Liver (tissue), 8 donors: ENCODE measurements at regions not wholly inside any gene's neighbourhood (a gene's known extent, or its start where the extent isn't known, plus 50 kb on each side); places are given as distances from the start of the nearest gene placed in this dataset.

Experiments
- DNase-seq: peaks from one replicate; pipeline ENCODE4 v3.0.0-alpha.2; 2017; ENCODE audit warnings: low spot score
- H3K27ac ChIP-seq, 2 donors: one replicate each; pipeline ENCODE4 v1.7.0; 2013; ENCODE audit warnings: inconsistent platforms in 2 of 2, low read length in 2 of 2, control low read depth in 1 of 2, low read depth in 1 of 2, mild to moderate bottlenecking in 1 of 2
- H3K27me3 ChIP-seq, 4 donors: one replicate each; pipeline versions ENCODE4 v1.6.1 to v1.7.0; 2013; ENCODE audit warnings: low read length in 3 of 4, inconsistent platforms in 1 of 4, mild to moderate bottlenecking in 1 of 4, moderate library complexity in 1 of 4; ENCODE audit not compliant: control insufficient read depth in 4 of 4, insufficient read depth in 4 of 4
- H3K36me3 ChIP-seq, 4 donors: one replicate each; pipeline versions ENCODE4 v1.6.1 to v1.7.0; 2013; ENCODE audit warnings: low read length in 3 of 4, mild to moderate bottlenecking in 3 of 4, low read depth in 1 of 4, moderate library complexity in 1 of 4; ENCODE audit not compliant: control insufficient read depth in 4 of 4, insufficient read depth in 3 of 4
- H3K4me1 ChIP-seq, 4 donors: one replicate each; pipeline versions ENCODE4 v1.6.1 to v1.7.0; 2013; ENCODE audit warnings: low read length in 3 of 4, mild to moderate bottlenecking in 3 of 4, moderate library complexity in 1 of 4; ENCODE audit not compliant: control insufficient read depth in 4 of 4, insufficient read depth in 4 of 4
- H3K4me3 ChIP-seq, 3 donors: one replicate each; pipeline versions ENCODE4 v1.6.1 to v1.7.0; 2013; ENCODE audit warnings: low read length in 3 of 3, control low read depth in 1 of 3, low read depth in 1 of 3, mild to moderate bottlenecking in 1 of 3
- H3K9ac ChIP-seq, 2 donors: one replicate each; pipeline ENCODE4 v1.7.0; 2013; ENCODE audit warnings: low read length in 2 of 2, mild to moderate bottlenecking in 2 of 2, moderate library complexity in 2 of 2, control low read depth in 1 of 2, low read depth in 1 of 2
- H3K9me3 ChIP-seq, 4 donors: one replicate each; pipeline versions ENCODE4 v1.6.1 to v1.7.0; 2013; ENCODE audit warnings: low read length in 3 of 4; ENCODE audit not compliant: control insufficient read depth in 4 of 4
- EGR1 ChIP-seq, 2 donors: IDR thresholded peaks; 2 replicates each; pipeline ENCODE4 v1.6.1; 2016 to 2018; ENCODE audit warnings: antibody characterized with exemption in 2 of 2, low read depth in 2 of 2
- FOXA1 ChIP-seq: IDR thresholded peaks from 2 replicates; pipeline ENCODE4 v1.6.1; 2016; ENCODE audit warnings: antibody characterized with exemption
- FOXA2 ChIP-seq: IDR thresholded peaks from 2 replicates; pipeline ENCODE4 v1.6.1; 2016; ENCODE audit warnings: antibody characterized with exemption
- GABPA ChIP-seq, 2 donors: IDR thresholded peaks in 1 of 2; conservative IDR thresholded peaks in 1 of 2; 2 replicates each; pipeline ENCODE4 v1.6.1; 2016; ENCODE audit warnings: antibody characterized with exemption in 2 of 2, mild to moderate bottlenecking in 1 of 2, moderate library complexity in 1 of 2
- HNF4A ChIP-seq, 2 donors: conservative IDR thresholded peaks; 2 replicates each; pipeline ENCODE4 v1.6.1; 2016; ENCODE audit warnings: antibody characterized with exemption in 2 of 2, mild to moderate bottlenecking in 2 of 2
- HNF4G ChIP-seq: IDR thresholded peaks from 2 replicates; pipeline ENCODE4 v1.6.1; 2016; ENCODE audit warnings: antibody characterized with exemption
- JUND ChIP-seq, 2 donors: IDR thresholded peaks; 2 replicates each; pipeline ENCODE4 v1.6.1; 2016; ENCODE audit warnings: antibody characterized with exemption in 2 of 2
- NR2F2 ChIP-seq: IDR thresholded peaks from 2 replicates; pipeline ENCODE4 v1.6.1; 2016; ENCODE audit warnings: antibody characterized with exemption
- RAD21 ChIP-seq, 2 donors: IDR thresholded peaks; 2 replicates each; pipeline ENCODE4 v1.6.1; 2016; ENCODE audit warnings: antibody characterized with exemption in 2 of 2, mild to moderate bottlenecking in 2 of 2
- RXRA ChIP-seq, 2 donors: IDR thresholded peaks; 2 replicates each; pipeline ENCODE4 v1.6.1; 2017 to 2018; ENCODE audit warnings: antibody characterized with exemption in 2 of 2, mild to moderate bottlenecking in 1 of 2
- SP1 ChIP-seq: IDR thresholded peaks from 2 replicates; pipeline ENCODE4 v1.6.1; 2018; ENCODE audit warnings: antibody characterized with exemption, mild to moderate bottlenecking
- TAF1 ChIP-seq: conservative IDR thresholded peaks from 2 replicates; pipeline ENCODE4 v1.6.1; 2016; ENCODE audit warnings: antibody characterized with exemption, mild to moderate bottlenecking
- YY1 ChIP-seq: IDR thresholded peaks from 2 replicates; pipeline ENCODE4 v1.6.1; 2016; ENCODE audit warnings: antibody characterized with exemption, mild to moderate bottlenecking
- WGBS: extraction: QIAGEN DNeasy Blood & Tissue Kit; methylation state at CpG from one replicate; pipeline ENCODE4 v1.1.7; 2013; 5-methylcytosine and 5-hydroxymethylcytosine counted together
- TF ChIP-seq, protein P1 (sequence below): IDR thresholded peaks from 2 replicates; pipeline ENCODE4 v1.6.1; 2016; ENCODE audit warnings: antibody characterized with exemption
- TF ChIP-seq, protein P2 (sequence below): fragments of 150-350 bp; IDR thresholded peaks from 2 replicates; pipeline ENCODE4 v1.5.1; 2017; ENCODE audit warnings: improper control_type of control experiment, low read depth, low read length; ENCODE audit not compliant: missing input control
- TF ChIP-seq, protein P3 (sequence below): IDR thresholded peaks from 2 replicates; pipeline ENCODE4 v1.6.1; 2016; ENCODE audit warnings: antibody characterized with exemption
- TF ChIP-seq, protein P4 (sequence below): IDR thresholded peaks from 2 replicates; pipeline ENCODE4 v1.6.1; 2016; ENCODE audit warnings: antibody characterized with exemption, mild to moderate bottlenecking
- donor health status: healthy.
- donor health status: healthy.
- donor health status: healthy.
- donor health status: healthy.
- donor health status: healthy.

DNA sequence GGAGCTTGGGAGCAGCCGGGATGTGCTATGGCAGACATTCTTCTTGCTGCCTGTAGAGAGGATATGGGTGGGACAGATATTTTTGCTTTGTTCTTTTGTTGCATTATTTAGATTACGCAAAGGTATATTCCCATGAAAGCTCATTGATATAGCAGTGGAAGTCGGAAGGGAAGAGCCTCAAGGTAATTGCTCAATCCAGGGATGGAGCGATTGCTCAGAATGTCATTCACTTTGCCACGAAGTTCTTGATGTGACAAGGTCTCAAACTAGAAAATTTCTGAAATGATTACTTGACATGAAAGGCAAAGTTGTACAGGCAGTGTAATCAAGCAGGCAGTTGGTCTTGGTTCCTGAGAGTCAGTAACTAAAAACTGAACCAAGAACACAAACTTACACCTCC is 615.6 kb upstream of the CDH4 start (continued):
- TF ChIP-seq, protein P1, sequence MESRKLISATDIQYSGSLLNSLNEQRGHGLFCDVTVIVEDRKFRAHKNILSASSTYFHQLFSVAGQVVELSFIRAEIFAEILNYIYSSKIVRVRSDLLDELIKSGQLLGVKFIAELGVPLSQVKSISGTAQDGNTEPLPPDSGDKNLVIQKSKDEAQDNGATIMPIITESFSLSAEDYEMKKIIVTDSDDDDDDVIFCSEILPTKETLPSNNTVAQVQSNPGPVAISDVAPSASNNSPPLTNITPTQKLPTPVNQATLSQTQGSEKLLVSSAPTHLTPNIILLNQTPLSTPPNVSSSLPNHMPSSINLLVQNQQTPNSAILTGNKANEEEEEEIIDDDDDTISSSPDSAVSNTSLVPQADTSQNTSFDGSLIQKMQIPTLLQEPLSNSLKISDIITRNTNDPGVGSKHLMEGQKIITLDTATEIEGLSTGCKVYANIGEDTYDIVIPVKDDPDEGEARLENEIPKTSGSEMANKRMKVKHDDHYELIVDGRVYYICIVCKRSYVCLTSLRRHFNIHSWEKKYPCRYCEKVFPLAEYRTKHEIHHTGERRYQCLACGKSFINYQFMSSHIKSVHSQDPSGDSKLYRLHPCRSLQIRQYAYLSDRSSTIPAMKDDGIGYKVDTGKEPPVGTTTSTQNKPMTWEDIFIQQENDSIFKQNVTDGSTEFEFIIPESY: no peak
- TF ChIP-seq, protein P2, sequence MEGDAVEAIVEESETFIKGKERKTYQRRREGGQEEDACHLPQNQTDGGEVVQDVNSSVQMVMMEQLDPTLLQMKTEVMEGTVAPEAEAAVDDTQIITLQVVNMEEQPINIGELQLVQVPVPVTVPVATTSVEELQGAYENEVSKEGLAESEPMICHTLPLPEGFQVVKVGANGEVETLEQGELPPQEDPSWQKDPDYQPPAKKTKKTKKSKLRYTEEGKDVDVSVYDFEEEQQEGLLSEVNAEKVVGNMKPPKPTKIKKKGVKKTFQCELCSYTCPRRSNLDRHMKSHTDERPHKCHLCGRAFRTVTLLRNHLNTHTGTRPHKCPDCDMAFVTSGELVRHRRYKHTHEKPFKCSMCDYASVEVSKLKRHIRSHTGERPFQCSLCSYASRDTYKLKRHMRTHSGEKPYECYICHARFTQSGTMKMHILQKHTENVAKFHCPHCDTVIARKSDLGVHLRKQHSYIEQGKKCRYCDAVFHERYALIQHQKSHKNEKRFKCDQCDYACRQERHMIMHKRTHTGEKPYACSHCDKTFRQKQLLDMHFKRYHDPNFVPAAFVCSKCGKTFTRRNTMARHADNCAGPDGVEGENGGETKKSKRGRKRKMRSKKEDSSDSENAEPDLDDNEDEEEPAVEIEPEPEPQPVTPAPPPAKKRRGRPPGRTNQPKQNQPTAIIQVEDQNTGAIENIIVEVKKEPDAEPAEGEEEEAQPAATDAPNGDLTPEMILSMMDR: no peak
- no peak for TF ChIP-seq HNF4A (conservative IDR thresholded peaks at IDR 0.05)

DNA sequence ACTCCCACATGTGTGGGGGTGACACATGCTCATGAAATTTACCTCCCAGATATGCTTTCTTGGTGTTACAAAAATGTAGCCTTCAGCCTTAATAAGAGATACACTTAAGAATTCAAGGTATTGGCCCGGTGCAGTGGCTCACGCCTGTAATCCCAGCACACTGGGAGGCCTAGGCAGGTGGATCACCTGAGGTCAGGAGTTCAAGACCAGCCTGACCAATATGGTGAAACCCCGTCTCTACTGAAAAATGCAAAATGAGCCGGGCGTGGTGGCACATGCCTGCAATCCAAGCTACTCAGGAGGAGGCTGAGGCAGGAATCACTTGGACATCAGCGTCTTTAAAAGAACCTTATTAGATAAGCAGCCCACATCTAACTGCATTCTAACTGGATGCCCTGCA is 614.3 kb upstream of the CDH4 start:
- no peak for DNase-seq
- no peak for TF ChIP-seq RAD21 (IDR thresholded peaks at IDR 0.05)
- no peak for TF ChIP-seq HNF4G
- TF ChIP-seq TAF1: no peak
- TF ChIP-seq, protein P2: no peak
- TF ChIP-seq SP1: no peak
- TF ChIP-seq, protein P3, sequence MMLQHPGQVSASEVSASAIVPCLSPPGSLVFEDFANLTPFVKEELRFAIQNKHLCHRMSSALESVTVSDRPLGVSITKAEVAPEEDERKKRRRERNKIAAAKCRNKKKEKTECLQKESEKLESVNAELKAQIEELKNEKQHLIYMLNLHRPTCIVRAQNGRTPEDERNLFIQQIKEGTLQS: no peak
- H3K9me3 ChIP-seq: no peaks in the 10 kb centered on the region
- WGBS: 78% methylated on average over 6 of the region's 6 CpGs
- H3K27me3 ChIP-seq: peaks cover 0 to 1% (median 0%) of the 10 kb centered on the region in 4 donors
- no peaks in the 10 kb centered on the region for H3K4me1 ChIP-seq
- no peaks in the 10 kb centered on the region for H3K36me3 ChIP-seq
- no peak overlapping the region for H3K4me3 ChIP-seq
- H3K9ac ChIP-seq: no peak overlapping the region
- H3K27ac ChIP-seq: no peak overlapping the region

DNA sequence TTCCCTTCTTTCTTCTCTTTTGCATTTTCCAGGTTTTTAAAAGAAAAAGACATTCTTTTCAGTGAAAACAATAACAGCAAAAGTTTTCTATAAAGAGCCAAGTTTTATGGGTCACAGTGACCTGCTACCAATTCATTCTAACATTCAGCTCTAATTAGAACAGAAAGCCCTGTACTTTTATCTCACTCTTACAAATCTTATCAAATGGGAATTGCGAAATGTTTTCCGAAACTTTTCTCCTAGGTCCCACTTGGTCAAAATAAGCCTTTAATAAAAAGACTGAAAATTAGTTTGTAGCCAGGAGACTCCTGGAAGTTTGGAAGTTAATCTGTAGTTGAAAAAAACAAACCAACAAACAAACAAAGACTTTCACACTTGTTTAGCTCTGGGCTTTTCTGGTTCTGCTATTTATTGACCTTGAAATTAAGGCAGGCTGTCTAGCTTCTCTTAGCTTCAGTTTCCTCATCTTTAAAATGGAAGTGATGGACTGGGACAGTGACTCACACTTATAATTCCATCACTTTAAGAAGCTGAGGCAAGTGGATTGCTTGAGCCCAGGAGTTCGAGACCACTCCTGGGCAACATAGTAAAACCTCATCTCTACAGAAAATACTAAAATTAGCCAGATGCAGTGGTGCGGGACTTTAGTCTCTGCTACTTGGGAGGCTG is 613.5 kb upstream of the CDH4 start:
- peaks cover 0 to 1% (median 0%) of the 10 kb centered on the region in 4 donors for H3K9me3 ChIP-seq
- no peak overlapping the region for H3K27ac ChIP-seq
- H3K4me1 ChIP-seq: no peaks in the 10 kb centered on the region
- no peak for DNase-seq
- 69% methylated on average over 4 of the region's 4 CpGs for WGBS
- H3K36me3 ChIP-seq: no peaks in the 10 kb centered on the region
- H3K27me3 ChIP-seq: no peaks in the 10 kb centered on the region
- no peak overlapping the region for H3K4me3 ChIP-seq
- H3K9ac ChIP-seq: no peak overlapping the region
- no peak for TF ChIP-seq YY1
- TF ChIP-seq, protein P4, sequence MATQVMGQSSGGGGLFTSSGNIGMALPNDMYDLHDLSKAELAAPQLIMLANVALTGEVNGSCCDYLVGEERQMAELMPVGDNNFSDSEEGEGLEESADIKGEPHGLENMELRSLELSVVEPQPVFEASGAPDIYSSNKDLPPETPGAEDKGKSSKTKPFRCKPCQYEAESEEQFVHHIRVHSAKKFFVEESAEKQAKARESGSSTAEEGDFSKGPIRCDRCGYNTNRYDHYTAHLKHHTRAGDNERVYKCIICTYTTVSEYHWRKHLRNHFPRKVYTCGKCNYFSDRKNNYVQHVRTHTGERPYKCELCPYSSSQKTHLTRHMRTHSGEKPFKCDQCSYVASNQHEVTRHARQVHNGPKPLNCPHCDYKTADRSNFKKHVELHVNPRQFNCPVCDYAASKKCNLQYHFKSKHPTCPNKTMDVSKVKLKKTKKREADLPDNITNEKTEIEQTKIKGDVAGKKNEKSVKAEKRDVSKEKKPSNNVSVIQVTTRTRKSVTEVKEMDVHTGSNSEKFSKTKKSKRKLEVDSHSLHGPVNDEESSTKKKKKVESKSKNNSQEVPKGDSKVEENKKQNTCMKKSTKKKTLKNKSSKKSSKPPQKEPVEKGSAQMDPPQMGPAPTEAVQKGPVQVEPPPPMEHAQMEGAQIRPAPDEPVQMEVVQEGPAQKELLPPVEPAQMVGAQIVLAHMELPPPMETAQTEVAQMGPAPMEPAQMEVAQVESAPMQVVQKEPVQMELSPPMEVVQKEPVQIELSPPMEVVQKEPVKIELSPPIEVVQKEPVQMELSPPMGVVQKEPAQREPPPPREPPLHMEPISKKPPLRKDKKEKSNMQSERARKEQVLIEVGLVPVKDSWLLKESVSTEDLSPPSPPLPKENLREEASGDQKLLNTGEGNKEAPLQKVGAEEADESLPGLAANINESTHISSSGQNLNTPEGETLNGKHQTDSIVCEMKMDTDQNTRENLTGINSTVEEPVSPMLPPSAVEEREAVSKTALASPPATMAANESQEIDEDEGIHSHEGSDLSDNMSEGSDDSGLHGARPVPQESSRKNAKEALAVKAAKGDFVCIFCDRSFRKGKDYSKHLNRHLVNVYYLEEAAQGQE: no peak
- TF ChIP-seq, protein P2: no peak
- TF ChIP-seq SP1: no peak
- TF ChIP-seq EGR1 (IDR thresholded peaks at IDR 0.05; ENCODE audit: low read depth in 2 of 2): no peak
- TF ChIP-seq FOXA1: no peak
- TF ChIP-seq HNF4A (conservative IDR thresholded peaks at IDR 0.05): no peak
- TF ChIP-seq RXRA (IDR thresholded peaks at IDR 0.05): no peak
- TF ChIP-seq GABPA (IDR thresholded peaks at IDR 0.05 in 1 of 2, conservative IDR thresholded peaks at IDR 0.05 in 1 of 2): no peak
- no peak for TF ChIP-seq NR2F2
- TF ChIP-seq HNF4G: no peak
- TF ChIP-seq RAD21 (IDR thresholded peaks at IDR 0.05): no peak
- no peak for TF ChIP-seq FOXA2
- TF ChIP-seq JUND (IDR thresholded peaks at IDR 0.05): no peak
